Stimulated activated CD4-positive, alpha-beta T cell treated with anti-CD3 and anti-CD28 coated beads, TNF-alpha, amount 100 ng/mL, for 4 hours (primary cell): ENCODE measurements at regions not wholly inside any gene's neighbourhood (a gene's known extent, or its start where the extent isn't known, plus 50 kb on each side); places are given as distances from the start of the nearest gene placed in this dataset.
A peak's percentile ranks its signal among the peaks of the same experiment; 100 is the strongest.
"Not testable (repeated sequence)": the region's sequence is repeated elsewhere in the genome, so short reads cannot be mapped to it uniquely, and the experiment has no call there.

Source experiments
- DNase-seq, 3 experiments: peaks; one replicate each; pipeline ENCODE4 v3.0.0-alpha.2; 2020; ENCODE audit warnings: low read depth in 3 of 3

DNA sequence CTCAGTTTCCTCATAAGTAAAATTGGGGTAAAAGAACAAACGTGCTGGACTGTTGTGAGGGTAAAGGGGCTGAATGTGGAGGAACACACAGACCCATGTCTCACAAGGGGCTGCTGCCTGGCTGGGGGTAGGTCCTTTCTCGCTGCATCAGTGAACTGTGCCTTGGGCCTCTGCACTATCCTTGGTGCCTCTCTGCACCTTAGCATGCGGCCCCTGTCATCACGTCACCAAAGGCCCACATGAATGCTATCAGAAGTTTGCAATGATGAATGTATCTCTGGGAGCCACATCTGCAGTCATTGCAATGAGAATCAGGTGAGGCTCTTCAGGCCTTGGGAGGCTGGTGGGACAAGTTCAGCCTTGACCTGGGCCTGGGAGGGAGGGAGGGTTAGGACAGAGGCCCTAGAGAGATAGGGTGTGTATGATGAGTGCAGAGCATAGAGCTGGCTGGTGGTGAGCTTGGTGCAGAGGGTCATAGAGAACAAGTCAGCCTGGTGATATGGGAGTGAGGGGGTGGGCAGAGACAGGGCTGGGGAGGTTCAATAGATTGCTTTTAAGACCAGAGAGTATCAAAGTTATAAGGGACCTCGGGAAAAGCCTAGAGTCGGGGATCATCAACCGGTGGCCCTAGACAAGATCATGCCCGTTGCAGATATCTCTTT, 308.4 kb downstream of the RPS24 start:
- no peak for DNase-seq

DNA sequence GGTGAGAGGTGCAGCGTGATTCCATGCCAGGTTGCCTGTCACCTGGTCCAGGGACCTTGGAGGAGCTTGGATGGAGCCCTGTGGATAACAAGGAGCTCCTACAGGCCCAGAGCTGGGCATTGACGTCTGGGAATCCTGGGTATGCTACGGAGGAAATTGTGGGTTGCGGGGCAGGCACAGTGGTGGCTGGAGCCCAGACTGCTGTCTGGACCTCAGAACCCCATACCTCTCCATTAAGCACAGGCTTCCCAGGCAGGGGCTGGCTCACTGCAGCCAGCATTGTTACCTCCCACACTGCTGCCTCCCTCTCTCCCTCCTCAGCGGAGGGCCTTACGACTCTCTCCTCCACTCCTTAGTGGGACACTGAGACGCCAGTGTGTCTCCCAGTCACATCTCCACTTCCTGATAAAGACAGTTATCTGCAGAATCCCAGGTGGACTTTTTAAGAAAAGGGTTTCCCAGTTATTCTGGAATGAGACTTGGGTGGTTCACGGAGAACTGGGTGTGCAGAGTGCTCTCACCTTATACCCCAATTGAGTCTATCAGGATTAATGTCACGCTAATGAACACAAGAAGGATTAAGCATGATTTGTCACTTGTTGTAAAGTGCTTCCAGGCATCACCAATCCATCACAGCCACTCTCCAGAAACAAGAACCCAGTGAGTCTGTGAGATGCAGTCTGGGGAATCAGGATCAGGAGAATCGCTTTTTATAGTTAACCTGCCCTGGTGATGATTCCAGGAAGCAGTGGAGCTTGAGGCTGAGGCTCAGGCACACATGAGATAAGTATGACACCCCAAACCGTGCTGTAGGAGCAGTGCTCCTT, 309.4 kb downstream of the RPS24 start:
- no peak for DNase-seq

DNA sequence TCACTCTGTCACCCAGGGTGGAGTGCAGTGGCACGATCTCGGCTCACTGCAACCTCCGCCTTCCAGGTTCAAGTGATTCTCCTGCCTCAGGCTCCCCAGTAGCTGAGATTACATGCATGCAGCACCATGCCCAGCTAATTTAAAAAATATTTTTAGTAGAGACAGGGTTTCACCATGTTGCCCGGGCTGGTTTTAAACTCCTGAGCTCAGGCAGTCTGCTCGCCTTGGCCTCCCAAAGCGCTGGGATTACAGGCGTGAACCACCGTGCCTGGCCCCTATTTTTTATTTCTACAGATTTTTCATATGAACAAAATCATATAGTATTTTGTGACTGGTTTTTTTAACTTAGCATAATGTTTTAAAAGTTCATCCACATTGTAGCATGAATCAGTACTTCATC, 310.6 kb downstream of the RPS24 start:
- DNase-seq = not testable (repeated sequence)

DNA sequence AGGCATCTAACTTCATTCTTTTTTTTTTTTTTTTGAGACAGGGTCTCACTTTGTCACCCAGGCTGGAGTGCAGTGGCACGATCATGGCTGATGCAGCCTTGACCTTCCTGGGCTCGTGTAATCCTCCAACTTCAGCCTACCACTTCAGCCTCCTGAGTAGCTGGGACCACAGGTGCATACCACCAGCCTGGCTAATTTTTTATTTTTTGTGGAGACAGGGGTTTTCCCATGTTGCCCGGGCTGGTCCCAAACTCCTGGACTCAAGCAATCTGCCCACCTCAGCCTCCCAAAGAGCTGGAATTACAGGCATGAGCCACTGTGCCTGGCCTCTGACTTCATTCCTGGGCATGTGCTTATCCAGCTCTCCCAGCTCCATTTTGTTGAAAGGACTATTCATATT, 311.9 kb downstream of the RPS24 start:
- DNase-seq = not testable (repeated sequence)

DNA sequence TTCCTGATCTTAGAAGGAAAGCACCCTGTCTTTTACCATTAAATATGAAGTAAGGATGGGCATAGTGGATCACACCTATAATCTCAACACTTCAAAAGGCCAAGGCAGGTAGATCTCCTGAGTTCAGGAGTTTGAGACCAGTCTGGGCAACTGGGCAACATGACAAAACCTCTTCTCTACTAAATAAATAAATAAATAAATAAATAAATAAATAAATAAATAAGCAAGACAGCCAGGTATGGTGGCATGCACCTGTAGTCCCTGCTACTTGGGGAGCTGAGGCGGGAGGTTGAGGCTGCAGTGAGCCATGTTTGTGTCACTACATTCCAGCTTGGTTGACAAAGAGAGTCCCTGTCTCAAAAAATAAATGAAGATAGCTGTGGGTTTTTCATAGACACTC, 313.1 kb downstream of the RPS24 start:
- no peak for DNase-seq

DNA sequence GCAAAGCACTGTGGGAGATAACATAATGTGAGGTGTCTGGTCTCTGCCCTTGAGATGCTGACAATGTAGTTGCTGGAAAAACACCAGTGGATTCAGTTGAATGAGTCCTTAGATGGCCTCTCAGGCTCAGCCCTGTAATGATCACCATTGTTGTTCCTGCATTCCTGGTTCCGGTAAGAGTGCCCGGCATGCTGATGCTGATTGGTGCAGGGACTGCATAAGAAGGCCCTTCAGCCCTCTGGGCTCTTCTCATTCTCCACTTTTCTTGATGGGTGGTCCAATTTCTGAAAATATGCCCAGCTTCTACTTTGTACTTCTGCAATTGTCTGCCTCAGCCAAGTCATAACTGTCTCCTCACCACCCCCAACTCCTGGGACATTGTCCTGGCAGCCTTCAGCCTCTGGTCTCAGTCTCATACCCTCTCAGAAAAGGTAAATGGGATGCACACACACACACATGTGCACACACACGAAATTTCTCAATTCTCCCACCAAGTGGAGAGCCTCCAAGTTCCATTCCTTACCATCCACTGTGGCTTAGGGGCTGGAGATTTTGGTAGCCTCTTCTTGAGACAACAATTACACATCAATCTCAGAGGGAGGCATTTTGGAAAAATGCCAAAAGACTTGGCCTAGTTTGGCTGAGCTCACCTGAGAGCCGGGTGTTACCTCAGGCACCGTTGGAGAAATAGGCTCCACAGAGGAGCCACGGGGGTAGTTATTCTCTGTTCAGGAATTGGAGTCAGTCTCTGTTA, 314.9 kb downstream of the RPS24 start:
- DNase-seq = no peak

DNA sequence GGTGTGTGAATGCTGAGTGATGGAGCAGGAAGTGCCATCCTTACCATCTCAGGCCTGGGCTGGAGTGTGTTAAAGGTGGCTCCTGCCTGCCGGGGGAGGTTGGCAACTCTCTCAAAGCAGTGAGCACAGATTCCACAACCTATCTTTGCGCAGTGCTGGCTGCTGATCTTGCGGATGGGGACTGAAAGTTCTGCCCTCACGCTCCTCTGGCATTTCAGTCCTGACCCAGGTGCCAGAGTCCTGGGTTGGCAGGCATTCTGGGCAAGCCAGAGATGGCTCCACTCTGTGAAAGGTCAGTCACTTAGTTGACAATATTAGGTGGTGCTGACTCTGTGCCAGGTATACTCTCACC, 315.5 kb downstream of the RPS24 start:
- DNase-seq = no peak

DNA sequence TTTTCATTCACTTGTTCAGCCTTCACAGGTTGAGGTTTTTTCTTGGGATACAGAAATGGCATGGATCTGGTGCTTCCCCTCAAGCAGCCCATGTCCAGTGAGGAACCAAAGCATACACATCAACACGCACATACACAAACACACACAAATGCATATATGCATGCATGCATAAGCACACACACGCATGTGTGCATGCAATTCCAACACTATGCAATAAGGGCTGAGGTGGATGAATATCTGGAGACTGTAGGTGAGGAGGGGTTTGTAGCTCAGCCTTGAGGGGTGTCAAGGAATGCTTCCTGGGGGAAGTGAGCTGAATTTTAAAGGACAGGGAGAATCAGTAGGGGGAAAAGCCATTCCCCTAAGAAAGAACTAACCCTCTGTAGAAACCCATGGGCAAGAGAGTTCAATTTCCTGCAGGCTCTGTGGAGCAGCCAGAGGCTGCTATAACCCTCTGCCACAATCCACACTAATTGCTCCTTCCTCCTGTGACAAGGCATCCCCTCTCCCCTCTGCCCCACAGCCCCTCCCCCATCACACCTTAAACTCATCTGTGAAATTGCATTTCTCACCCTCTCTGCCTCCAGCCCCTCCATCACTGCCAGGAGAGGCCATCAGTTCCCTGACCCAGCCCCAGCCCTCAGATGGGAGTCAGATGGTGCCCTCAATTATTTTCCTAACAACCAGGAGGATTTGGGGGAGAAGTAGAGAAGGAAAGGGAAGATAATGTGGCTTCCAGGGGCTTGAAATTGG, 316.4 kb downstream of the RPS24 start:
- no peak for DNase-seq

DNA sequence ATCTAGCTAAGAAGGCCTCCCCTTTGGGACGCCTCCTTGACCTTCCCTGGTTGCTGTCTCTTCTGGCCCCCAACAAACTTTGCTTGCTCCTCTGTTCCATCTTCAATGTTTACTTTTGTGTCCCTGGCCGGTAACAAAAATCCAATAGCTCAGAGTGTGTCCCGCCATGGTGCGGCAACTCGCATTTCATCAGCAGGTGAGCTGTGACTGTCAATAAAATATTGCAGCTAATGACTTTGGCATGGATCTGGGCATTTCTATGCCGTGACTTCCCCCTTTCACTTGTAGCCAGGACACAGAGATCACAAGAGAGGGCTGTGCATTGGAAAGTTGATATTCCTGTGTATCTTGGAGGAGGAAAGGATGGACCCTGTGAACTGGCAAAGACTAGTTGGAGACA, 317.6 kb downstream of the RPS24 start:
- DNase-seq = no peak

DNA sequence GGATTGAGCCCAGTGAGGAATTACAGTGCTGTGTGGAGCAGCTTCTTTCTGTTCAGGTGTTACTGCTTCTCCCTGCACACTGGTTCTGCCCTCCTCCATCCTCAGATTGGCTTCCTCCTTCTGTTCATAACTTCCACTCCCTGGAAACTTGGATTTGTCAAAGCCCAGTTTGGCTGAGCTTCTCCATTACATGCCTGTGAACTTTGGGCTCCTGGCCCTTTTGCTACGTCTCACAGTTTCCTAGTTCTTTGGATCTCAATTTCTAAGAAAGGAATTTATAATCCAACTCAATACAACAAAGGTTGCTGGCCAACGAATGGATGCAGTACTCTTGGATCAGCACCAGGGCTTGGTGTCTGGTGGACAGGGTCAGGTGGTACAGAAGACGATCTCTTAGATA, 318.1 kb downstream of the RPS24 start:
- DNase-seq = no peak

DNA sequence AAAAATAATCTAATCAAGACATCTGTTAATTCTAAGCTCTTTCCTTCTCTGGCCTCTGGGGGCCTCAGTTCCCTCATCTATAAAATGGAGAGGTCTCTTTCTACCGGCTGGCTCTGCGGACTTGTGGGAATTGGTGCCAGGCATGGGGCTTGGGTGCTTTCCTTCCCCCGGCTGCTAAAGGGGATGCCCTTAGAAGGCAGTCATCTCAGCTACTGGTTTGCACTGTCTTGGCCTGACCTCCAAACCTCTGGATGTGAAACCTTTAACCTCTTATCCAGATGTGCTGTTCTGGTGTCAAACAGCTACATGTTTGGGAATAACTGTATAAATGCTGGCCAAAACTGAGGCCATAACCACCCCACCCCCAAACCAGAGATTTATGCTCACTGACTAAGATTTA, 320.0 kb downstream of the RPS24 start:
- no peak for DNase-seq

DNA sequence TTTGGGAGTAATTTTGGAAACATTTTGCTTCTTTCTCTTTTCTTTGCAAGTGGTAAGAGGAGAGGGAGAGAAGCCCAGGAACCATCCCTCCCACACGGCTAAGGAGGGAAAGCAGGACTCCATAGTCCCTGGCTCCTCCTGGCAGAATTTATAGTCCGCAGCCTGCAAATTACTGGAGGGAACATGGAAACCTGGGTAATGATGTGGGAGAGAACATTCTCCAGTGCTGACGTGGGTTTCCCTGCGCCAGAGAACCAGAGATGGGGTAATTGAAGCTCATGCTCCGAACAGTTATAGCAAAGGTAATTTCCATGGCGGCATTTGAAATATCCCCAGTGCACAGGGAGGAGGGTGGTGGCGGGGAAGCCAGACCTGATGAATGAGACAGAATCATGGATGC, 320.4 kb downstream of the RPS24 start:
- no peak for DNase-seq

DNA sequence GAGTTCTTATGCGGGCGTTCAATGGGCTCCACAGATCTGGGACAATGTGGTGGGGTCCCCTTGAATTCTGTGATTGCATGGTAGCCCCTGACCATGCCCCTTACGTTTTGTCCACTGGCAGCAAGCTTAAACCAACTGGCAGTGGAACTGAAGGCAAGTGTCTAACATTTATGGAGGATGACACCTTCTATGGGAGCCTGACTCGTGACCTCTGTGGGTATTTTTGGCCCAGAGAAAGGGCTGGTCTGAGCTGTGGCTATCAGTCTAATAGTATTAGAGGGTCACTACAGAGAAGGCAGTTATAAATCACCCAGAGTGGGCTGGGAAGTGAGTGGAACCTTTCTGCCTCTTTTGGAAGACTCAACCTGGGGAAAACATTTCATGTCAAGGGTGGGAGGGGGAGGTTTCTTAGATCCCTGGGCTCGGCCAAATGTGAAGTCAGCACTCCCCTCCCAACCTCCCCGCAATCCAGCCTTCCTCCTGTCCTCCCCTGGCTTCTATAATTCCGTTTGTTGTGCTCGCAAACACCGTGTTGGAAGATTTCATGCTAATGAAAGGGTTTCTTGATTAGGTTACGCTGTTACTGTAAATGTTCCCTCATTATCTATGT, 322.7 kb downstream of the RPS24 start:
- no peak for DNase-seq

DNA sequence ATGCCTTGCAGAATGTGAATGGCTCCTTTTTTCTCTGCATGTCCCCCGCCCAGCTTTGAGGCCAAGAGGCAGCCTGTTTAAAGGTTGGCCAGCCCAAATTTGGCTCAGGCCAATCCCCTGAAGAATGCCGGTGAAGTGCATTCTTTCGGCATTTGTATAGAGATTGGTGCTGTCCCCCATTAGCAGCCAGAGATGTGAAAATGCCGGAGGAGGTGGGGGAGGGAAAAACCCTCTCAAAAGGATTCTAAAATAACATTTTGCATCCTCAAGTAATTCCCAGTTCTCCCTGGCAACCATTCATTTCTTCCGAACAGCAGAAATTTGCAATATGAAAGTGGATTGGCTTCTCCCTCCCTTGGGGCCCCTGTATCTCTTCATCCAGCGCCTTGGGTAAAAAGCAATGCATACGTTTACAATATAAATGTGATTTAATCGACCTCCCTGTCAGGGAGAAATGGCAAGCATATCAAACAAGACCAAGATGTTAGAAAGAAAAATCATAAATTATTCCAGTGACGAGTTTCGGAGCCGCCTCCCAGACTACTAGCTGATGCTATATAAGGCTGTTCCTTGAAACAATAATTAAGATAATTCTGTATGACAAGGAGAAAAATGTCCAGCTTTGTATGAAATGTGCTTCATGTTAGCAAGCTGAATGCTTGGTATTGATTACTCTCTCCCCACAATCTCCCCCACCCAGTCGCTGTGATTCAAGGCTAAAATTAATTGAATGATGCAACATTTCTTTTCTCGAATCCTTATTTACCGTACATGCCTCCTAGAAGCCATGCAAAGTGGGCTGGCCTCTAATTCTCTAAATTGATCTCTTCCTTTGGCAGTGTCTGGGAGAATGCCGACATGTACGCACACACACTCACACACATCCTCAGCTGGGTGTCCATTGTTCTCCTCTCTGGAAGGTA, 323.7 kb downstream of the RPS24 start:
- DNase-seq = no peak

DNA sequence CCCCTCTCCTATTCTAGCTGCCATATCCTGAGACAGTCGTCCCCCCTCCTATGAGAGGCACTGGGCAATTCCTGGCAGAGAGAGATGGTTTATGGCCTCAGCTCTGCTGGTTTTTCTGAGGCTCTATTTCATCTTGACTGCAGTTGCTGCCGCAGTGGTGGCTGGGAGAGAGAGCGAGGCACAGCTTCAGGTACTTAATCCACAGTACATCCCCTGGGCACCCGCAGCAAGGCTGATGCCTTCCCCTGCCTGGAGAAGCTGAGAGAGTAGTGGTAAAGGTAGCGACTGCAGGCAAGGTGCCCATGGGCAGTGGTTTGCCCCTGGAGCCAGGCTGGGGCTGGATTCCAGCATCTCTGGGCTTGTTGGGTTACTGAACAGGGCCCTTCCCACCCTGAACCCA, 324.7 kb downstream of the RPS24 start:
- no peak for DNase-seq

DNA sequence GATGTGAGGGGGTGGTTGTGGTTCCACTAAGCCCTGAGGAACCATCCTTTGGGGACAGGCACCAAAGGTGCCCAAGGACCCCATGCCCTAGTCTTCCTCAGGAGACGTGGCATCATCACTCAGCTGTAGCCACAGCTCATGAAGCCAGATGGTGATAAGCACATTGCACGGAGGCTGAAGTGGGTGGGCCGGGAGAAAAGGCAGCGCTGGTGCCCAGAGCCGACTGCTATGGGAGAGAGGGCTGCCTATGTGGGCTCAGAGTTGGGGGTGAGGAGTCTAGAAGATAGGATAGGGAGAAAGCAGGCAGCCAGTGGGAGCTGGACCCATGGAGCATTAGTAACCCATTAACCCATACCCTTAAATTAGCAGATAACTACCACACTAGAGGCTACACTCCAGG, 325.3 kb downstream of the RPS24 start:
- DNase-seq = no peak

DNA sequence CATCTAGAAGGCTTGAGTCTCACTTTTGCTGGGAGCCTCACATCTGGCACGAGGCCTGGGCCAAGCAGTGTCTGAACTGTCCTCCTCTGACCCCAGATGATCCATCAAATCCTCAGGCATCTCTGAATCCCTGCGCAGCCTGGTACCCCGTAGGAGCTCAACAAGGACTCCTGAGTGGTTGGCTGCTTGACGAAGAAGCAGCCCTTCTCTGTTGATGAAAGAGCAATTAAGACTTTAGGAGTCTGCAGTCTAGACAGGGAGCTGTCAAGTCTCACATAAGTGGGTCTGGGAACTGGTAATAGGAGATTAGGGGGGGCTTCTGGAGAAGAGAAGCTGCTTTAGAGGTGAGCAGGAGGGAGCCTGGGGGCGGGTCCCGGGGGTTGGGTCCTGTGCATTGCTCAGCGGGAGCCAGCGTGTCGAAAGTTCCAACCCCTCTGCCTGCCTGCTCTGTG, 326.0 kb downstream of the RPS24 start:
- DNase-seq = no peak

DNA sequence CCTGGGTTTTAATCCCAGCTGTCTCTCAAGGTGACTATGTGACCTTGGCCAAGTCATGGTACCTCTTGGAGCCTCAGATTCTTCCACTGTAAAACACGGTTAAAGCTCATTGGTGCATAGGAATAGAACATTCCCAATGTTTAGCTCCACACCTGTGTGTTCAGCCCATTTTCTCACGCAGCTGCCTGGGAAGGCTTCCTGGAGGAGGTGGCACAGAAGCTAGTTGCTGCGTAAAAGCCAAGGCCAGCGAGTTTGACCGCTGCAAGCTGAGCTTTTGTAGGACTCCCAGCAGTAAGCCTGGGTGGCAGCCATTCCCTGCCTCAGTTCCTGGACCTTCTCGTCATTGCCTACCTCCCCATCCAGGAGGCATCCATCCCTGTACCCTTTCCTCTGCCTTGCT, 326.6 kb downstream of the RPS24 start:
- no peak for DNase-seq

DNA sequence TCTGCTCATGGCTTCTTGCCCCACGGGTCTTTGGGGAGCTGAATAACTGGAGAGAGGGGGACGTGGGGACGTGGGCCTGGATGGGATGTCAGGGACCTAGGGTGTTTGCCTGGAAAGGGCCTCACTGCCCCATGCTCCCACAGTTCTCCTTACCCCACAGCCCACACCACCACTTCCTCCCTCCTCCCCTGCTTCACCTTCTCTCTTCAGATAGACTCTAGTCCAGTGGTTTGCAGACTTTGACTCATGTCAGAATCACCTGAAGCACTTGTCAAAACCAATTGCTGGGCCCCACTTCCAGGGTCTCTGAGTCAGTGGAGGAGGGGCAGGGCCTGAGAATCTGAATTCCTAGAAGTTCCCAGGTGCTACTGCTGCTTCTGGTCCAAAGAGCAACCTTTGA, 327.4 kb downstream of the RPS24 start:
- no peak for DNase-seq

DNA sequence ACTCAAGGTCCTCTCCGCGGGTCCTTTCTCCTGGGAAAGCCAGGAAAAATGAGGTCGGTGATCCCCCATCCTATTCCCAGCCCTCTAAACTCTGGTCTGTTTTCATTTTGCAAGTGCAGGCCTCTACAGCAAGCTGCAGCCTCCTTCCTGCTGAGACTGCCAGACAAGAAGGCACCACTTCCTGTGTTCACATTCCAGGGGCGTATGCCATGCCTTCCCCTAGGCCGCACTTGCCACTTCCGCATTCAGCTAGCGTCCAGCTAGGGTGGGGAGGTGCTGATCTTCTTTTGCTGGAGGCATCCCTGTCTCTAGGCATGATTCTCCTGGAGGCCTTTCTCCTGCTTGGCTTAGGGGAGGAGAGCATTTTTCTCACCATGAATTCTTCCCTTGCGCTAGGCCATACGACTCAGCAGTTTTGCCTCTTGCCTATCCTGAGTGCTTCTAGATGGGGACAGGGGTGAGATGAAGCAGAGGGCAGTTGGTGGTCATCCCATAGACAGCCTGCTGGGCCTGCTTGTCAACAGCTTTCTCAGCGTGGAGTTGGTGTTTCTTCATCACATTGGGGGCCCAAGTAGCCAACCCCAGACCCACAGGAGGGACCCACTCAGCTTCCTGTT, 328.9 kb downstream of the RPS24 start:
- DNase-seq = peak in 1 of 3 experiments; percentile 1
